HG02763 (cell line): ENCODE measurements at regions not wholly inside any gene's neighbourhood (a gene's known extent, or its start where the extent isn't known, plus 50 kb on each side); places are given as distances from the start of the nearest gene placed in this dataset.
A peak's percentile ranks its signal among the peaks of the same experiment; 100 is the strongest.
"Not testable (repeated sequence)": the region's sequence is repeated elsewhere in the genome, so short reads cannot be mapped to it uniquely, and the experiment has no call there.

Source experiments
- ATAC-seq: cut with Tn5 transposase; IDR thresholded peaks from one replicate; pipeline ENCODE4 v1.9.1; 2021; ENCODE audit warnings: mild to moderate bottlenecking, moderate library complexity; ENCODE audit not compliant: unreplicated experiment

- ATAC-seq, result no peak
Measured at GRCh38 chr9:34907044-34907443, 51.0 kb upstream of the PHF24 start.

GRCh38 chr9:34899535-34900158, 58.4 kb upstream of the PHF24 start:
- peak; percentile 72 for ATAC-seq

- ATAC-seq, result no peak
Measured at GRCh38 chr9:34898846-34899245, 59.2 kb upstream of the PHF24 start.

DNA sequence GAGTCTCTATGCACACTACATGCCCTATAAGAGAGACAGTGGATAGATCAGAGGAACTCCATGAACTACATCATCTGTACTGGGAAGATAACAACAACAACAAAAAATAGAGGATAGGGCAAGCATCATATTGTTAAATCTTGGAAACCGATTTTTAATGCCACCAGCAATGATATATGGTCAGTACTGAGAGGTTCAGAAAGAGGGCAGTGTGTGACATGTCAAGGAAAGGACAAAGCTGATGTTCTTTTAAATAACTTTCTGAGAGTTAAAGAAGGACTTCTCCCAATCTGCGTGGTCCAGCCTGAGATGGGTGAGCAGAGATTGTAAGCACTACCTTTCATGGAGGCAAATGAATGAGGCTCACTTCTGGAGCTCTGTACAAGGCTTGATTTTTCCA, 62.0 kb upstream of the PHF24 start:
- ATAC-seq, result no peak

- ATAC-seq, result no peak
Measured at GRCh38 chr9:34892886-34893285, 65.2 kb upstream of the PHF24 start.

DNA sequence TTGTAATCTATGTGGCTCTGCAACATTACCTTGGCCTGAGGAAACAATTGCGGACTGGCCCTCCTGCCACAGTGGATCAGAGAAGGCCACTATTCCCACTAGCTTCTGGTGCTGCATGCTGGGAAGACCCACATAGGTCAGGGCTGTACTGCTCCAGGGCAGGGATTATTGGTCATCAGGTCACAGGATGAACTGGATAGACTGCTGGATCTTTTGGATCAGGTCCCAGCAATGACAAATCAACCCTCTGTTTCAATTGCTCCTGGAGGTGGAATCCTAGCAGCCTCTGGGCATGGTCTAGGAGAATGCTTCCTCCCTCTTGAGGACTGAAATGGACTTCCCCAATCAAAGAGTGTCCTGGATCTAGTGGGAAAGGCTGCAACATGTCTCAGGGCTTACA, 66.7 kb upstream of the PHF24 start:
- no peak for ATAC-seq

DNA sequence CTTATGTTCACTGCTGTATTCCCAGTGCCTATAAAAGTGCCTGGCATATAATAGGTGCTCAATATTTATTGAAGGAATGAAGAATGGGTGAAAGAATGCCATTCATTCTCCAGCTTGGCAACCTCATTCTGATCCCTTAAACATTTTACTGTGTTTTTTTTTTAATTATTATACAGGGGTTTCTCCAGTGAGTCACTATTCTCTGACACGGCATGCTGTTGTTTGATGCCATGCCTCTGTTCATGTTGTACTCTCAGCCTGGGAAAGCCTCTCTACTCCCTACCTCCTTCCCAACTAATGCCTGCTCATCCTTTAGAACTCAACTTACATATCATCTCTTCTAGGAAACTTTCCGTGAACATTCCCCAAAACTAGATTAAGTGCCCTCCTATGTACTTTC, 70.2 kb upstream of the PHF24 start:
- ATAC-seq, result no peak

- ATAC-seq, result peak; percentile 60
Measured at GRCh38 chr9:34884747-34885189, 73.3 kb upstream of the PHF24 start.

GRCh38 chr9:34876096-34876495, 82.0 kb upstream of the PHF24 start:
- no peak for ATAC-seq

- ATAC-seq, result no peak
Measured at GRCh38 chr9:34869390-34869789, 88.7 kb upstream of the PHF24 start.

GRCh38 chr9:34866614-34867013, 91.5 kb upstream of the PHF24 start:
- no peak for ATAC-seq

DNA sequence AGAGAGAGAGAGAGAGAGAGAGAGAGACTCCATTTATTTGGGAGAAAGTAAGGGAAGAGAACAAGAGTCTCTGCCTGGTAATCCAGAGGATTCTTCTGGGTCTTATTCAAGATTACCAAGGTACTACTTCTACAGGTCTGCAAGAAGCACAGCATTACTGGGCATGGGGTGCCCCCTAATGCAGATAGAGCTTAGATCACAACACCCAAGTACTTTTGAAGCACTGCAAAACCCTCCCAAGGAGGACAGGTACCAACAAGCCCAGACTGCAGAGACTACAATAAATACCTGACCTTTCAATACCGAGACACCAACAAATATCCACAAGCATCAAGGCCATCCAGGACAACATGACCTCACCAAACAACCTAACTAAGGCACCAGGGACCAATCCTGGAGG, 94.7 kb upstream of the PHF24 start:
- no peak for ATAC-seq

DNA sequence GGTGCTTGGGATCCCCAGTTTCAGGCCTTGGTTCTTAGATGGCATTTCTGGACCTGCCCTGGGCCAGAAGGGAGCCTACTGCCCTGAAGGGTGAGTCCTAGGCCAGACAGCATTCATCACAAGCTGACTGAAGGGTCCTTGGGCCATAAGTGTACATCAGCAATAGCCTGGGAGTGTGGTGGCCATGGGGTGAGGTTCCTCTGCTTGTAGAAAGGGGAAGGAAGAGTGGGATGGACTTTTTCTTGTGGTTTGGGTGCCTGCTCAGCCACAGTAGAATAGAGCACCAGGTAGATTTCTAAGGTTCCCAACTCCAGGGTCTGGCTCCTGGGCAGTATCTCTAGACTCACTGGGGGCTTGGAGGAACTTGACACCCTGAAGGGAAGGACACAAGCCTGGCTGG, 95.2 kb upstream of the PHF24 start:
- ATAC-seq, result no peak

DNA sequence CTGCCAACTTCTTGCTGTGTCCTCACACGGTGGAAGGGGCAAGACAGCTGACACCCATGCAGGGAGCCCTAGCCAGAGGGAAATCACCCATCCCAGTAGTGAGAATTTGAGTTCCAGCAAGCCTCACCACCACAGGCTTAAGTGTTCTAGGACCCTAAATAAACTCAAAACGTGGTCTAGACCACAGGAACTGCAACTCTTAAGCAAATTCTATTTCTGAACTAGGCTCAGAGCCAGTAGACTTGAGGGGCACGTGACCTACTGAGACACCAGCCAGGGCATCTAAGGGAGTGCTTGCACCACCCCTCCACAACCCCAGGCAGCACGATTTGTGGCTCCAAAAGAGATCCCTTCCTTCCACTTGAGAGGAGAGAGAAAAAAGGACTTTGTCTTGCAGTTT, 96.0 kb upstream of the PHF24 start:
- ATAC-seq, result no peak

DNA sequence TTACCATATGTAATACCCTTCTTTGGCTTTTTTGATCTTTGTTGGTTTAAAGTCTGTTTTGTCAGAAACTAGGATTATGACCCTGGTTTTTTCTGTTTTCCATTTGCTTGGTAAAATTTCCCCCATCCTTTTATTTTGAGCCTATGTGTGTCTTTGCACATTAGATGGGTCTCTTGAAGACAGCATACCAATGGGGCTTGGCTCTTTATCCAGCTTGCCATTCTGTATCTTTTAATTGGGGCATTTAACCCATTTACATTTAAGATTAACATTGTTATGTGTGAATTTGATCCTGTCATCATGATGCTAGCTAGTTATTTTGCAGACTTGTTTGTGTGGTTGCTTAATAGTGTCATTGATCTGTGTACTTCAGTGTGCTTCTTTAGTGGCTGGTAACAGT, 103.1 kb upstream of the PHF24 start:
- not testable (repeated sequence) for ATAC-seq

GRCh38 chr9:34830068-34830467, 120.1 kb upstream of the CCL21 start:
- ATAC-seq, result no peak

DNA sequence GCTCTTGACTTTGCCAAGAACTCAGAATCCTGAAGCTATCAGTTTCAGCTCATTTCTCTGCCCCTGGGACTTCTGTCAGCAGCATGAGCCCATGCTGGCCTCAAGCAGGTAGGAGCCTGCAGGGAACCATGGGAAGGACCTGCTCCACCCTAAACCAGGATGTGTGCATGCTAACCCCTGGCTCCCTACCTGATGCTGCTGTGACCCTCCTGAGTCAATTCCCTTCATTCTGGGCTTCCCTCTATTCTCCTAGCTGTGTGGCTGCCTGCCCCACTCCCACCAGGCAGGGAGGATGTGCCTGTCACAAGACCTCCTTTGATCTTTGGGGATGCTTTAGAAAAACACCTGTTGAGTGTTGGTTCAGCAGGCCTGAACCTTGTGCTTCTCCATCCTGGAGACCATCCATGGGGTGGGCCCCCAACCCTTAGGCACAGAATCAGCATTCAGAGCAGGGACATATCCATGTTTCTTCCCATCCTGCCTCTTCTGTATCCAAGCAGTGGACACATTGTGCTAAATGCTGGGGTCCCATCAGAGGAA, 117.1 kb upstream of the CCL21 start:
- ATAC-seq, result no peak

- no peak for ATAC-seq
Measured at GRCh38 chr9:34825775-34826174, 115.8 kb upstream of the CCL21 start.

GRCh38 chr9:34823778-34824177, 113.8 kb upstream of the CCL21 start:
- ATAC-seq, result no peak

- ATAC-seq, result no peak
Measured at GRCh38 chr9:34810187-34810524, 100.2 kb upstream of the CCL21 start.

DNA sequence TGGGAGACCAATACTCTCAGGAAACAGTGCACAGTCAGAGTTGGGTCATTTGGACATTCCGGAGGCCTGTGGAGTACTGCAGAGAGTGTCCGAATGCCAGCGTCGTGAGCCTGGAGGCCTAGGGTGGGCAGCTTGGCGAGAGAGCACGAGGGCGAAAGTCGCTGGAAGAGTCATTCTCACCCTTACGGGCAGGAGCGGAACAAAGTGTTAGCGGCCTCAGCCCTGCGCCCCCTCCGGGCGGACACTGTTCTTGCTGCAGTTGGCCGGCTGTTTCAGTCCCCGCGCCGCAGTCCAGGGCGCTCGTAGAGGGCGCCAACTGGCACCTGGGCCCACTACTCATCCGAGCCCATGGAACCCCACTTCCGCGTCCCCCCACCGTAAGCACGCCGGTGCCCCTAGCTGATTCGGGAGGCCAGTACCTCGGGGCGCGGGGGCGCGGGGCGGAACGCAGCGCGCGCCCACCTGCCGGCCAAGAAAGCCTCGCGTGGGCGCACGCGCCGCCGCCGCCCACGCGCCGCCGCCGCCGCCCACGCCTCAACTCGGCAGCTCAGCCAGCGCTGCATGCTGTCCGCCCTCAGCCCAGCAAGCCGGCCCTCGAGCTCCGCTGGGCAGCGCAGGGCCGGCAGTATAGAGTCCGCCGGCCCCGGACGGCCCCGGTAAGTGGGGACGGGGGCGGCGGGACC, 99.7 kb upstream of the CCL21 start:
- no peak for ATAC-seq

DNA sequence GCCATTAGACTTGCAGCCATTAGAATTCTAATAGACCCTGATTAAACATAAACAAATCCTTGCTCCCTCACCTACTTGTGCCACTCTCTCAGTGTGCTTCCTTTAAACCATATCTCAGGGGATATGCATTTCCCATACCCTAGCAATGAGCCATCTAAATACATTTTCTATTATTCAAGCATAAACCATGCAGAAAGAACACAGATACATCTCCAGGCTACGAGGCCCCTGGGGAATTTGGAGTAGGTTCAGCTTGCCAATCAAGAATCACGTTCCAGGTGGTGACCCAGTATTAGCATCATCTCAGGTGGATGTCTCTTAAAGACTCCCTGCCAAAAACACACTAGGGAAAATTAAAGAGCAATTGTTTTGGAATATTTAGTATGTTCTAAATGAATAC, 93.0 kb upstream of the CCL21 start:
- ATAC-seq, result no peak

GRCh38 chr9:34797367-34797766, 87.4 kb upstream of the CCL21 start:
- no peak for ATAC-seq
